PFSK-1 (cell line): ENCODE measurements at regions not wholly inside any gene's neighbourhood (a gene's known extent, or its start where the extent isn't known, plus 50 kb on each side); places are given as distances from the start of the nearest gene placed in this dataset.

Source experiments
- POLR2AphosphoS5 ChIP-seq: IDR thresholded peaks from 2 replicates; pipeline ENCODE4 v1.6.1; 2012; ENCODE audit warnings: low read depth, mild to moderate bottlenecking, control low read depth, low read length, moderate library complexity
- SIN3A ChIP-seq: IDR thresholded peaks from 2 replicates; pipeline ENCODE4 v1.6.1; 2012; ENCODE audit warnings: mild to moderate bottlenecking, low read length, moderate library complexity, borderline replicate concordance; ENCODE audit not compliant: insufficient read depth

GRCh38 chr7:126211875-126212274, 1040.9 kb downstream of the GRM8 start:
- TF ChIP-seq SIN3A = no peak
- no peak for TF ChIP-seq POLR2AphosphoS5
